ENCODE measurements at regions not wholly inside any gene's neighbourhood (a gene's known extent, or its start where the extent isn't known, plus 50 kb on each side); places are given as distances from the start of the nearest gene placed in this dataset.

DNA sequence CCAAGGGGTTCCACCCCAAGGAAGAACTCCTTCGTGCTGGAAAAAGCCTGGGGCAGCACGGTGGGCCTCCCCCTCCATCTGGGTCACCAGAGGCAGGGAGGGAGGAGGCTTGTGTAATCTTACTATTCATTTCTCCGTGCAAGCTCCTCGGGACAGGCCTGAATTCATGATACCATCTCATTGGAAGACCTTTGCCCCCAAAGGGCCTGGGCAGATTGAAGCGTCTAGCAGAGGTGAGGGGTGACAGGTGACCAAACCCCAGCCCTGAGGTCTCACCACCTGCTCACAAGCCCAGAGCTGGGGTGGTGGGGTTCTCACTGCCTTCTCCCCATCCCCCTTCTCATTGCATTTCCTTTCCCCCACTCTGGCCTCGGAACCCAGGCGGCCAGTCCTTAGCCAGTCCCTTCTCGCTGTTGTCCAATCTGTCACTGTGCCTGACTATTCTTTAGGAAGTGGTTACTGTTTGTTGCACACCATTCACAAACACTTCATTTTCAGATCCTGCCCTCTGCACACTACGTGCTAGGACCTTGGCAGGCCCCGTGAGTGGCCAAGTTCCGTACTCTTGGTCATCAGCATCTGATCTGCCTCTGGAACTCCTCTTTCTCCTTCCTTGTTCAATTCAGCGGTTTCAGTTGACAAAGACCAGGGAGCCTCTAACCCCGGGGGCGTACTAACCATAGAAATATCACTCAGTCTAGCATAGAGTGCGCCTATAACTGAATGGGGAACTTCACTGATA is 137.1 kb downstream of the LY86 start:
- intact Hi-C loops (cut with DNase I): no loop called here
- H3K36me3 ChIP-seq: no peaks in the 10 kb centered on the region
- no peaks in the 10 kb centered on the region for H3K9me3 ChIP-seq
- DNase-seq: peak; percentile 81
- H3K4me3 ChIP-seq: peak overlapping the region; percentile 50
- peak overlapping the region; percentile 96 for H3K27ac ChIP-seq
- H3K4me1 ChIP-seq: peaks cover 50% of the 10 kb centered on the region
- no peaks in the 10 kb centered on the region for H3K27me3 ChIP-seq (ENCODE audit: low read depth)
- TF ChIP-seq, protein P1, sequence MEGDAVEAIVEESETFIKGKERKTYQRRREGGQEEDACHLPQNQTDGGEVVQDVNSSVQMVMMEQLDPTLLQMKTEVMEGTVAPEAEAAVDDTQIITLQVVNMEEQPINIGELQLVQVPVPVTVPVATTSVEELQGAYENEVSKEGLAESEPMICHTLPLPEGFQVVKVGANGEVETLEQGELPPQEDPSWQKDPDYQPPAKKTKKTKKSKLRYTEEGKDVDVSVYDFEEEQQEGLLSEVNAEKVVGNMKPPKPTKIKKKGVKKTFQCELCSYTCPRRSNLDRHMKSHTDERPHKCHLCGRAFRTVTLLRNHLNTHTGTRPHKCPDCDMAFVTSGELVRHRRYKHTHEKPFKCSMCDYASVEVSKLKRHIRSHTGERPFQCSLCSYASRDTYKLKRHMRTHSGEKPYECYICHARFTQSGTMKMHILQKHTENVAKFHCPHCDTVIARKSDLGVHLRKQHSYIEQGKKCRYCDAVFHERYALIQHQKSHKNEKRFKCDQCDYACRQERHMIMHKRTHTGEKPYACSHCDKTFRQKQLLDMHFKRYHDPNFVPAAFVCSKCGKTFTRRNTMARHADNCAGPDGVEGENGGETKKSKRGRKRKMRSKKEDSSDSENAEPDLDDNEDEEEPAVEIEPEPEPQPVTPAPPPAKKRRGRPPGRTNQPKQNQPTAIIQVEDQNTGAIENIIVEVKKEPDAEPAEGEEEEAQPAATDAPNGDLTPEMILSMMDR (IDR thresholded peaks at IDR 0.05): no peak
- peak; percentile 37 to 78 for ATAC-seq

GRCh38 chr6:6728169-6728941 is 139.8 kb downstream of the LY86 start:
- H3K9me3 ChIP-seq: no peaks in the 10 kb centered on the region
- no peaks in the 10 kb centered on the region for H3K27me3 ChIP-seq (ENCODE audit: low read depth)
- TF ChIP-seq, protein P1 (IDR thresholded peaks at IDR 0.05): no peak
- no peaks in the 10 kb centered on the region for H3K36me3 ChIP-seq
- peaks cover 32% of the 10 kb centered on the region for H3K4me1 ChIP-seq
- intact Hi-C loops (cut with DNase I): no loop called here
- ATAC-seq (no peak), DNase-seq (no peak)
- no peak overlapping the region for H3K27ac ChIP-seq
- no peak overlapping the region for H3K4me3 ChIP-seq

DNA sequence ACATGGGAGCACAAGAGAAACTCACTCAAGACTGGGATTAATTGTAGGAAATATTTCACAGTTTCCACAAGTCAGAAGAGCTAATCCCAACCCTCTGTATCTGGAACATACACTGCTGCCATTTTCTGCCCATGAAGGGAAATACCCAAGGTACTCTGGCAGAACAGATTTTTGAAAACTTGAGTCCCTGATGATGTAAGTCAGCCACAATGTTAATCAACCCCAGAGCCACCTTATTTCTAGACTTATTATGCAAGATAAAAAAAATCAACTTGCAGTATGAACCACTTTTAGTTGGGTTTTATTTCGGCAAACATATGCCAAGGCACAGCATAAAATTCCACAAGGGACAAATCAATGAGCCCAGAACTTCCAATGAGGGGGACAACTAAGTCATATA is 141.5 kb downstream of the LY86 start:
- intact Hi-C loops (cut with DNase I): no loop called here
- no peaks in the 10 kb centered on the region for H3K27me3 ChIP-seq (ENCODE audit: low read depth)
- H3K4me1 ChIP-seq: peaks cover 16% of the 10 kb centered on the region
- DNase-seq: no peak
- H3K27ac ChIP-seq: no peak overlapping the region
- no peaks in the 10 kb centered on the region for H3K36me3 ChIP-seq
- TF ChIP-seq, protein P1 (IDR thresholded peaks at IDR 0.05): no peak
- no peak for ATAC-seq
- H3K9me3 ChIP-seq: no peaks in the 10 kb centered on the region
- H3K4me3 ChIP-seq: no peak overlapping the region

DNA sequence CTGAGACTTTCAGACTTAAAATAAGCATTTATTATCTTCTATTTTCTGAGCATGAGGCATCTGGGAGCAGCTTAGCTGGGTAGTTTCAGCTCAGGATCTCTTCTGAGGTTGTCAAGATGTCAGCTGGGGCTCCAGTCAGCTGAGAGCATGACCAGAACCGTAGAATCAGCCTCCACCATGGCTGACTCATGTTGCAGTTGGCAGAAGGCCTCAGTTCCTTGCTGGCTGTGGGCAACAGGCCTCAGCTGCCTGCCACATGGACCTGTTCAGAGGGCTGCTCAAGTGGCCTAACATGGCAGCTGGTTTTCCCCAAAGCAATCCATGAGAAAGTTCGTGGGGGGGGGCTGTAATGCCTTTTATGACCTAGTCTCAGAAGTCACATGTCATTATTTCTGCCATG is 142.3 kb downstream of the LY86 start:
- Histone ChIP-seq H3K27me3 (ENCODE audit: low read depth) (no peaks in the 10 kb centered on the region), H3K4me1 (peaks cover 8% of the 10 kb centered on the region), H3K4me3 (no peak overlapping the region), H3K27ac (no peak overlapping the region), H3K9me3 (no peaks in the 10 kb centered on the region), H3K36me3 (no peaks in the 10 kb centered on the region)
- intact Hi-C loops (cut with DNase I): no loop called here
- DNase-seq (no peak), ATAC-seq (no peak)
- TF ChIP-seq, protein P1 (IDR thresholded peaks at IDR 0.05): no peak

- no peaks in the 10 kb centered on the region for H3K36me3 ChIP-seq
- peaks cover 8% of the 10 kb centered on the region for H3K4me1 ChIP-seq
- no peak overlapping the region for H3K27ac ChIP-seq
- H3K9me3 ChIP-seq: no peaks in the 10 kb centered on the region
- H3K4me3 ChIP-seq: no peak overlapping the region
- ATAC-seq (no peak), DNase-seq (no peak)
- intact Hi-C loops (cut with DNase I): no loop called here
- TF ChIP-seq, protein P1 (IDR thresholded peaks at IDR 0.05): no peak
- H3K27me3 ChIP-seq (ENCODE audit: low read depth): no peaks in the 10 kb centered on the region
Observed at GRCh38 chr6:6734479-6735465, 146.3 kb downstream of the LY86 start.
